ENCODE measurements at regions not wholly inside any gene's neighbourhood (a gene's known extent, or its start where the extent isn't known, plus 50 kb on each side); places are given as distances from the start of the nearest gene placed in this dataset.

DNA sequence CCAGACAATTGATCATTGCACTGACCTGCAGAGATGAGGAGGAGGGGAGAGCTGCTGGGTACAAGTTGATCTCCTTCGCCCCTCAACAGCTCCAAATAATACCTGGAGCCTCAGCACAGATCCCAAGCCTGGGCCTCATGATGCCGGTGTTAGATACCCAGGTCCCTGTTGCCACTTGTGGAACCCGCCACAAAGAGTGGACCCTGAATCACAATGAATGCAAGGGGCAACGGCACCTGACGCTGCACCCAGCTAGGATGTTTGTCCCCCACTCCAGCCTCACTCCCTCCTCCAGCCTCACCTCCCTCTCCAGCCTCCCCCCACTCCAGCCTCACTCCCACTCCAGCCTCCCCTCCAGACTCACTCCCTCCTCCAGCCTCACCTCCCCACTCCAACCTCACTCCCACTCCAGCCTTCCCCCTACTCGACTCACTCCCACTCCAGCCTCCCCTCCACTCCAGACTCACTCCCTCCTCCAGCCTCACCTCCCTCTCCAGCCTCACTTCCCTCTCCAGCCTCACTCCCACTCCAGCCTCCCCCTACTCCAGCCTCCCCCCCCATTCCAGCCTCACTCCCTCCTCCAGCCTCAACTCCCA lies 879.0 kb downstream of the BRD1 start:
- TF ChIP-seq, protein P1, sequence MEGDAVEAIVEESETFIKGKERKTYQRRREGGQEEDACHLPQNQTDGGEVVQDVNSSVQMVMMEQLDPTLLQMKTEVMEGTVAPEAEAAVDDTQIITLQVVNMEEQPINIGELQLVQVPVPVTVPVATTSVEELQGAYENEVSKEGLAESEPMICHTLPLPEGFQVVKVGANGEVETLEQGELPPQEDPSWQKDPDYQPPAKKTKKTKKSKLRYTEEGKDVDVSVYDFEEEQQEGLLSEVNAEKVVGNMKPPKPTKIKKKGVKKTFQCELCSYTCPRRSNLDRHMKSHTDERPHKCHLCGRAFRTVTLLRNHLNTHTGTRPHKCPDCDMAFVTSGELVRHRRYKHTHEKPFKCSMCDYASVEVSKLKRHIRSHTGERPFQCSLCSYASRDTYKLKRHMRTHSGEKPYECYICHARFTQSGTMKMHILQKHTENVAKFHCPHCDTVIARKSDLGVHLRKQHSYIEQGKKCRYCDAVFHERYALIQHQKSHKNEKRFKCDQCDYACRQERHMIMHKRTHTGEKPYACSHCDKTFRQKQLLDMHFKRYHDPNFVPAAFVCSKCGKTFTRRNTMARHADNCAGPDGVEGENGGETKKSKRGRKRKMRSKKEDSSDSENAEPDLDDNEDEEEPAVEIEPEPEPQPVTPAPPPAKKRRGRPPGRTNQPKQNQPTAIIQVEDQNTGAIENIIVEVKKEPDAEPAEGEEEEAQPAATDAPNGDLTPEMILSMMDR (IDR thresholded peaks at IDR 0.05), result no peak
- TF ChIP-seq POLR2A (IDR thresholded peaks at IDR 0.05), result no peak

All from esophagus squamous epithelium (tissue), 4 donors.